ENCODE measurements at regions not wholly inside any gene's neighbourhood (a gene's known extent, or its start where the extent isn't known, plus 50 kb on each side); places are given as distances from the start of the nearest gene placed in this dataset.

- Histone ChIP-seq H3K27ac (no peak overlapping the region), H3K4me3 (no peak overlapping the region), H3K36me3 (no peaks in the 10 kb centered on the region), H3K27me3 (no peaks in the 10 kb centered on the region), H3K4me1 (peaks cover 8% of the 10 kb centered on the region), H3K9me3 (no peaks in the 10 kb centered on the region)
- DNase-seq (ENCODE audit: extremely low spot score in 2 of 2), result no peak
- TF ChIP-seq POLR2AphosphoS5 (IDR thresholded peaks at IDR 0.05; ENCODE audit: insufficient read depth in 1 of 2, low read depth in 1 of 2) (no peak), CTCF (IDR thresholded peaks at IDR 0.05) (no peak), POLR2A (IDR thresholded peaks at IDR 0.05) (no peak)
- intact Hi-C loops (cut with DNase I), result no loop called here
Observed at GRCh38 chr20:48531505-48531904, 296.3 kb downstream of the PREX1 start.

- Histone ChIP-seq H3K36me3 (no peaks in the 10 kb centered on the region), H3K4me3 (no peak overlapping the region), H3K4me1 (peaks cover 8% of the 10 kb centered on the region), H3K27ac (no peak overlapping the region), H3K27me3 (no peaks in the 10 kb centered on the region), H3K9me3 (no peaks in the 10 kb centered on the region)
- no peak for DNase-seq (ENCODE audit: extremely low spot score in 2 of 2)
- TF ChIP-seq POLR2A (IDR thresholded peaks at IDR 0.05), result no peak
- TF ChIP-seq CTCF (IDR thresholded peaks at IDR 0.05), result no peak
- TF ChIP-seq POLR2AphosphoS5 (IDR thresholded peaks at IDR 0.05; ENCODE audit: insufficient read depth in 1 of 2, low read depth in 1 of 2), result no peak
- intact Hi-C loops (cut with DNase I), result no loop called here
Observed at GRCh38 chr20:48530957-48531356, 296.8 kb downstream of the PREX1 start.

GRCh38 chr20:48528346-48528745, 299.5 kb downstream of the PREX1 start:
- Histone ChIP-seq H3K9me3 (no peaks in the 10 kb centered on the region), H3K27me3 (no peaks in the 10 kb centered on the region), H3K4me1 (peaks cover 8% of the 10 kb centered on the region), H3K4me3 (no peak overlapping the region), H3K27ac (no peak overlapping the region), H3K36me3 (no peaks in the 10 kb centered on the region)
- intact Hi-C loops (cut with DNase I), result no loop called here
- no peak for DNase-seq (ENCODE audit: extremely low spot score in 2 of 2)
- no peak for TF ChIP-seq POLR2A (IDR thresholded peaks at IDR 0.05)
- TF ChIP-seq POLR2AphosphoS5 (IDR thresholded peaks at IDR 0.05; ENCODE audit: insufficient read depth in 1 of 2, low read depth in 1 of 2), result no peak
- no peak for TF ChIP-seq CTCF (IDR thresholded peaks at IDR 0.05)

- H3K27me3 ChIP-seq, result no peaks in the 10 kb centered on the region
- no peak overlapping the region for H3K27ac ChIP-seq
- no peak for TF ChIP-seq POLR2A (IDR thresholded peaks at IDR 0.05)
- TF ChIP-seq POLR2AphosphoS5 (IDR thresholded peaks at IDR 0.05; ENCODE audit: insufficient read depth in 1 of 2, low read depth in 1 of 2), result no peak
- TF ChIP-seq CTCF (IDR thresholded peaks at IDR 0.05), result no peak
- DNase-seq (ENCODE audit: extremely low spot score in 2 of 2), result no peak
- H3K9me3 ChIP-seq, result no peaks in the 10 kb centered on the region
- H3K36me3 ChIP-seq, result no peaks in the 10 kb centered on the region
- intact Hi-C loops (cut with DNase I), result no loop called here
- no peak overlapping the region for H3K4me3 ChIP-seq
- peaks cover 8% of the 10 kb centered on the region for H3K4me1 ChIP-seq
Observed at GRCh38 chr20:48527771-48528170, 300.0 kb downstream of the PREX1 start.

- peak in 1 of 2 donors; percentile 42 for DNase-seq (ENCODE audit: extremely low spot score in 2 of 2)
- H3K4me3 ChIP-seq, result no peak overlapping the region
- TF ChIP-seq POLR2AphosphoS5 (IDR thresholded peaks at IDR 0.05; ENCODE audit: insufficient read depth in 1 of 2, low read depth in 1 of 2) (no peak), CTCF (IDR thresholded peaks at IDR 0.05) (no peak), POLR2A (IDR thresholded peaks at IDR 0.05) (no peak)
- no peaks in the 10 kb centered on the region for H3K36me3 ChIP-seq
- H3K27ac ChIP-seq, result no peak overlapping the region
- peaks cover 8% of the 10 kb centered on the region for H3K4me1 ChIP-seq
- intact Hi-C loops (cut with DNase I), result no loop called here
- no peaks in the 10 kb centered on the region for H3K27me3 ChIP-seq
- H3K9me3 ChIP-seq, result no peaks in the 10 kb centered on the region
Observed at GRCh38 chr20:48526936-48527335, 300.9 kb downstream of the PREX1 start.
